H1 (cell line): ENCODE measurements at regions not wholly inside any gene's neighbourhood (a gene's known extent, or its start where the extent isn't known, plus 50 kb on each side); places are given as distances from the start of the nearest gene placed in this dataset.
A peak's percentile ranks its signal among the peaks of the same experiment; 100 is the strongest.

Experiments used
- CTCF ChIA-PET: fragments of 300-600 bp; sonication (Branson Sonifier 250); formaldehyde crosslinking; loops from one replicate; lab custom pipeline; 2021; ENCODE audit not compliant: partially characterized antibody; lab: Charles Lee
- POLR2A ChIA-PET: fragments of 300-600 bp; sonication (Branson Sonifier 250); formaldehyde crosslinking; loops from one replicate; lab custom pipeline; 2021; ENCODE audit warnings: inconsistent platforms; ENCODE audit not compliant: partially characterized antibody; lab: Charles Lee
- DNase-seq, 2 experiments: peaks; one replicate each; pipeline versions ENCODE4 v3.0.0 to v3.0.0-alpha.2; 2010 to 2022; ENCODE audit warnings: low spot score in 2 of 2, low read depth in 1 of 2, mixed read lengths in 1 of 2
- FAIRE-seq: peaks from 2 replicates; lab custom pipeline; 2011; peaks lifted over from hg19 to GRCh38; lab: Jason Lieb, UNC
- H2AFZ ChIP-seq: 2 replicates; pipeline ENCODE4 v1.8.1; 2012; ENCODE audit warnings: low read length, inconsistent platforms
- H2AK5ac ChIP-seq: 2 replicates; pipeline ENCODE4 v1.6.1; 2013; ENCODE audit warnings: low read depth, low read length
- H2BK120ac ChIP-seq: replicated peaks from 2 replicates; pipeline ENCODE3; 2013; ENCODE audit warnings: low read depth, low read length, inconsistent platforms
- H2BK12ac ChIP-seq: 2 replicates; pipeline ENCODE4 v1.6.1; 2013; ENCODE audit warnings: low read depth, low read length
- H2BK15ac ChIP-seq: 2 replicates; pipeline ENCODE4 v1.6.1; 2013; ENCODE audit warnings: low read length
- H2BK20ac ChIP-seq: 2 replicates; pipeline ENCODE4 v1.6.1; 2013; ENCODE audit warnings: low read length
- H2BK5ac ChIP-seq: 2 replicates; pipeline ENCODE4 v1.6.1; 2013; ENCODE audit warnings: low read depth, low read length
- H3K14ac ChIP-seq: 2 replicates; pipeline ENCODE4 v1.6.1; 2013; ENCODE audit warnings: inconsistent platforms; ENCODE audit not compliant: insufficient read length
- H3K18ac ChIP-seq: 2 replicates; pipeline ENCODE4 v1.6.1; 2013; ENCODE audit warnings: low read length; ENCODE audit errors: extremely low read depth
- H3K23ac ChIP-seq: 2 replicates; pipeline ENCODE4 v1.6.1; 2013; ENCODE audit warnings: inconsistent platforms; ENCODE audit not compliant: insufficient read length
- H3K23me2 ChIP-seq: 2 replicates; pipeline ENCODE4 v1.6.1; 2013; ENCODE audit warnings: low read depth, low read length
- H3K27ac ChIP-seq: 2 replicates; pipeline ENCODE4 v1.6.1; 2011; ENCODE audit warnings: low read depth, low read length, inconsistent platforms
- H3K27me3 ChIP-seq, 4 experiments: replicated peaks in 1 of 4; 1 replicate in 1 of 4; 2 replicates in 3 of 4; pipeline versions ENCODE4 v1.6.1 to v1.8.1; 2011 to 2013; ENCODE audit warnings: low read length in 3 of 4, mild to moderate bottlenecking in 3 of 4, inconsistent platforms in 2 of 4, mixed read lengths in 2 of 4, moderate library complexity in 1 of 4; ENCODE audit not compliant: control insufficient read depth in 3 of 4, insufficient read depth in 3 of 4; ENCODE audit errors: extremely low read depth in 1 of 4
- H3K36me3 ChIP-seq, 4 experiments: 2 replicates each; pipeline versions ENCODE4 v1.6.1 to v1.8.1; 2011 to 2013; ENCODE audit warnings: mild to moderate bottlenecking in 4 of 4, low read length in 3 of 4, moderate library complexity in 2 of 4, control low read depth in 1 of 4, inconsistent platforms in 1 of 4; ENCODE audit not compliant: insufficient read depth in 4 of 4, control insufficient read depth in 2 of 4
- H3K4ac ChIP-seq: replicated peaks from 2 replicates; pipeline ENCODE3; 2013; ENCODE audit warnings: low read length, low read depth, mixed read lengths, inconsistent platforms; ENCODE audit not compliant: insufficient read length
- H3K4me1 ChIP-seq, 4 experiments: replicated peaks in 1 of 4; 1 replicate in 1 of 4; 2 replicates in 3 of 4; pipeline versions ENCODE4 v1.6.1 to v1.8.1; 2011 to 2013; ENCODE audit warnings: low read length in 3 of 4, inconsistent platforms in 2 of 4, mixed read lengths in 1 of 4; ENCODE audit not compliant: insufficient read depth in 4 of 4, control insufficient read depth in 3 of 4
- H3K4me2 ChIP-seq, 2 experiments: 2 replicates each; pipeline versions ENCODE4 v1.6.1 to v1.8.1; 2011 to 2013; ENCODE audit warnings: low read depth in 2 of 2, low read length in 2 of 2, control low read depth in 1 of 2, inconsistent platforms in 1 of 2, mild to moderate bottlenecking in 1 of 2; ENCODE audit not compliant: insufficient read depth in 1 of 2
- H3K4me3 ChIP-seq, 4 experiments: fragments of 200-600, 300-600 bp in 1 of 4; sonication (generic), shearing (Covaris generic), sonication (Bioruptor Twin) in 1 of 4; 2 replicates each; pipeline versions ENCODE4 v1.5.1 to v1.8.1; 2011 to 2016; ENCODE audit warnings: low read length in 4 of 4, low read depth in 3 of 4, control low read depth in 2 of 4, inconsistent platforms in 2 of 4, mild to moderate bottlenecking in 2 of 4, mixed read lengths in 1 of 4, moderate library complexity in 1 of 4; ENCODE audit not compliant: insufficient read depth in 2 of 4; ENCODE audit errors: extremely low read depth in 1 of 4
- H3K56ac ChIP-seq: replicated peaks from 2 replicates; pipeline ENCODE3; 2013; ENCODE audit warnings: low read depth, mild to moderate bottlenecking, mixed read lengths, low read length, inconsistent platforms; ENCODE audit not compliant: insufficient read length
- H3K79me1 ChIP-seq: 2 replicates; pipeline ENCODE4 v1.6.1; 2013; ENCODE audit warnings: low read depth, low read length, control low read depth
- H3K79me2 ChIP-seq, 2 experiments: 2 replicates each; pipeline versions ENCODE4 v1.6.1 to v1.8.1; 2012 to 2013; ENCODE audit warnings: low read length in 2 of 2, mild to moderate bottlenecking in 2 of 2, inconsistent platforms in 1 of 2; ENCODE audit not compliant: insufficient read depth in 2 of 2, control insufficient read depth in 1 of 2
- H3K9ac ChIP-seq, 4 experiments: replicated peaks in 1 of 4; 1 replicate in 1 of 4; 2 replicates in 3 of 4; pipeline versions ENCODE4 v1.6.1 to v1.8.1; 2011 to 2013; ENCODE audit warnings: low read depth in 3 of 4, low read length in 3 of 4, control low read depth in 2 of 4, mild to moderate bottlenecking in 2 of 4, moderate library complexity in 2 of 4, inconsistent platforms in 1 of 4; ENCODE audit errors: extremely low read depth in 1 of 4
- H3K9me3 ChIP-seq, 2 experiments: 2 replicates each; pipeline versions ENCODE4 v1.6.1 to v1.8.1; 2012 to 2013; ENCODE audit warnings: mild to moderate bottlenecking in 2 of 2, moderate library complexity in 2 of 2, control low read depth in 1 of 2, inconsistent platforms in 1 of 2, low read depth in 1 of 2, low read length in 1 of 2, mixed read lengths in 1 of 2; ENCODE audit not compliant: insufficient read depth in 2 of 2
- H4K20me1 ChIP-seq, 2 experiments: replicated peaks in 1 of 2; 2 replicates each; pipeline versions ENCODE3 to v1.8.1; 2011 to 2013; ENCODE audit warnings: inconsistent platforms in 2 of 2, low read length in 2 of 2, mild to moderate bottlenecking in 1 of 2; ENCODE audit not compliant: insufficient read depth in 2 of 2, control insufficient read depth in 1 of 2
- H4K5ac ChIP-seq: 2 replicates; pipeline ENCODE4 v1.6.1; 2013; ENCODE audit warnings: low read length, low read depth, mixed read lengths, inconsistent platforms; ENCODE audit not compliant: insufficient read length
- H4K8ac ChIP-seq: 2 replicates; pipeline ENCODE4 v1.8.0; 2013; ENCODE audit warnings: mild to moderate bottlenecking, moderate library complexity, low read length, inconsistent platforms; ENCODE audit not compliant: insufficient read depth; ENCODE audit errors: extremely low read depth
- H4K91ac ChIP-seq: replicated peaks from 2 replicates; pipeline ENCODE3; 2013; ENCODE audit warnings: low read length, mixed read lengths, inconsistent platforms; ENCODE audit not compliant: insufficient read length
- CBX5 ChIP-seq: fragments of 300-800, 300-1000 bp; sonication (generic); IDR thresholded peaks from 2 replicates; pipeline ENCODE4 v1.7.1; 2016; ENCODE audit warnings: antibody characterized with exemption, low read length, low read depth
- MAX ChIP-seq: IDR thresholded peaks from 2 replicates; pipeline ENCODE4 v1.6.1; 2012; ENCODE audit warnings: inconsistent platforms
- NANOG ChIP-seq: IDR thresholded peaks from 2 replicates; pipeline ENCODE4 v1.6.1; 2011; ENCODE audit warnings: low read length, low read depth, mild to moderate bottlenecking, inconsistent platforms; ENCODE audit not compliant: insufficient read depth, poor library complexity, severe bottlenecking
- WGBS, 2 experiments: shearing (Covaris generic) in 1 of 2; methylation state at CpG; one replicate each; pipeline versions ENCODE4 v1.1.6 to v1.1.7; 2013 to 2015; ENCODE audit warnings: low lambda C conversion rate in 2 of 2, mixed read lengths in 2 of 2, inconsistent platforms in 1 of 2, low coverage in 1 of 2, missing lambda C conversion rate in 1 of 2; ENCODE audit not compliant: insufficient replicate concordance in 2 of 2, insufficient coverage in 1 of 2, insufficient read length in 1 of 2; ENCODE audit errors: extremely low coverage in 1 of 2, missing lambda C conversion rate in 1 of 2; 5-methylcytosine and 5-hydroxymethylcytosine counted together

- TF ChIP-seq MAX (no peak), CBX5 (no peak), NANOG (no peak)
- no peak overlapping the region for H3K9ac ChIP-seq
- H2BK20ac ChIP-seq = no peak overlapping the region
- no peaks in the 10 kb centered on the region for H3K36me3 ChIP-seq
- no peak overlapping the region for H2BK5ac ChIP-seq
- H2AK5ac ChIP-seq = no peak overlapping the region
- H3K23me2 ChIP-seq = no peaks in the 10 kb centered on the region
- no peak overlapping the region for H2BK15ac ChIP-seq
- no peaks in the 10 kb centered on the region for H4K20me1 ChIP-seq
- ChIA-PET POLR2A (no interaction called here), CTCF (interaction anchor here (0.8 kb wide), 1 partner anchor 323 kb away, joined by 3 read pairs; no protein-coding TSS in a partner anchor)
- H3K4me3 ChIP-seq = no peak overlapping the region
- no peak overlapping the region for H3K14ac ChIP-seq
- H4K91ac ChIP-seq = no peak overlapping the region
- no peak for FAIRE-seq
- H3K4me1 ChIP-seq = no peaks in the 10 kb centered on the region
- H2AFZ ChIP-seq = no peak overlapping the region
- no peaks in the 10 kb centered on the region for H3K27me3 ChIP-seq
- H2BK12ac ChIP-seq = no peak overlapping the region
- H2BK120ac ChIP-seq = no peak overlapping the region
- H3K4ac ChIP-seq = no peak overlapping the region
- H3K79me1 ChIP-seq = no peaks in the 10 kb centered on the region
- H3K27ac ChIP-seq = no peak overlapping the region
- no peaks in the 10 kb centered on the region for H3K9me3 ChIP-seq
- no peak overlapping the region for H3K18ac ChIP-seq
- no peak overlapping the region for H3K56ac ChIP-seq
- H4K5ac ChIP-seq = no peak overlapping the region
- DNase-seq = no peak
- no peak overlapping the region for H3K4me2 ChIP-seq
- H3K79me2 ChIP-seq = no peaks in the 10 kb centered on the region
- H4K8ac ChIP-seq = 0 out of 2 replicates have a peak overlapping the region, but pooled peaks have one; percentile 1
- 84% methylated on average over 8 of the region's 8 CpGs; no CpG with 5 or more reads in 1 of the 2 experiments for WGBS, 2 experiments
- H3K23ac ChIP-seq = no peak overlapping the region
Observed at GRCh38 chr5:56515011-56515410, 281.9 kb upstream of the ANKRD55 start.
